Activated CD8-positive, alpha-beta memory T cell treated with anti-CD3 and anti-CD28 coated beads for 48 hours (primary cell): ENCODE measurements at regions not wholly inside any gene's neighbourhood (a gene's known extent, or its start where the extent isn't known, plus 50 kb on each side); places are given as distances from the start of the nearest gene placed in this dataset.
"Not testable (repeated sequence)": the region's sequence is repeated elsewhere in the genome, so short reads cannot be mapped to it uniquely, and the experiment has no call there.

Experiments used
- DNase-seq, 3 experiments: peaks; one replicate each; pipeline ENCODE4 v3.0.0-alpha.2; 2020; ENCODE audit warnings: low read depth in 2 of 3, low spot score in 2 of 3

DNA sequence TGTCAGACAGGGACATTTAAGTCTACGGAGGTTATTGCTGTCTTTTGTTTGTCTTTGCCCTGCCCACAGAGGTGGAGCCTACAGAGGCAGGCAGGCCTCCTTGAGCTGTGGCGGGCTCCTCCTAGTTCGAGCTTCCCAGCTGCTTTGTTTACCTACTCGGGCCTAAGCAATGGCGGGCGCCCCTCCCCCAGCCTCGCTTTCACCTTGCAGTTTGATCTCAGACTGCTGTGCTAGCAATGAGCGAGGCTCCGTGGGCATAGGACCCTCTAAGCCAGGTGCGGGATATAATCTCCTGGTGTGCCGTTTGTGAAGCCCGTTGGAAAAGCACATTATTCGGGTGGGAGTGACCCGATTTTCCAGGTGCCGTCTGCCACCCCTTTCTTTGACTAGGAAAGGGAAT, 125.0 kb downstream of the PRL start:
- not testable (repeated sequence) for DNase-seq

GRCh38 chr6:22173311-22173710, 123.5 kb downstream of the PRL start:
- DNase-seq: no peak

GRCh38 chr6:22180250-22180649, 116.6 kb downstream of the PRL start:
- not testable (repeated sequence) for DNase-seq

DNA sequence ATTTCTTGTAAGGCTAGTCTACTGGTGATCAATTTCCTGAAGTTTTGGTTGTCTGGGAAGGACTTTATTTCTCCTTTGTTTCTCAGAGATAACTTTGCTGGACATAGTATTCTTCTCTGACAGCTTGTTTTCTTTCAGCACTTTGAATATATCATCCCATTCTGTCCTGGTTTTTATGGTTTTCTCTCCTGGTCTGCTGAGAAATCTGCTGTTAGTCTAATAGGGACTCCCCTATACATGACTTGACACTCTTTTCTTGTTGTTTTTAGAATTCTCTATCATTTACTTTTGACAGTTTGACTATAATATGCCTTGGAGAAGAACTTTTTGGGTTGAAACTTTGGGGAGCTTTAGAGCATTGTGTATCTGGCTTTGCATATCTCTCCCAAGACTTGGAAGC, 112.5 kb downstream of the PRL start:
- no peak for DNase-seq

- DNase-seq: no peak
These were observed 106.9 kb downstream of the PRL start for GRCh38 chr6:22189946-22190345.

- no peak for DNase-seq
These were observed 102.5 kb downstream of the PRL start for GRCh38 chr6:22194188-22194921.

DNA sequence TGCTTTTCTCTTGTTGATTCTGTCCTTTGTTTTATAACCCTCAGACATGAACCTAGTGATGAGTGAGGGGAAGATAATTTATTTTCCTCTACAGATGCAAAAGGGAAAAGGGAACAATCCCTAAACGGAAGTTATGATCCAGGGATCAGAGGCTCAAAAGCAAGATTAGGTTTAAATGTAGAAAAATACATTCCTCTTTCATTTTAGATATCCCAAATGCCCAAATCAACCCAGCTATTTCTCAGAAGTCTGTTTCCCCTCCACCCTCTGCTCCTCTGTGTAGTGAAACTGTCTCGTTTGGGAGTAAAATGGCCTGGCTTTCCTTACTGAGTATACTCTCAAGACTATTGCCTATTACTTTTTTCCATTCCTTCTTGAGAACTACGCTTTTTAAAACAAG, 97.1 kb downstream of the PRL start:
- no peak for DNase-seq

GRCh38 chr6:22204153-22204552, 92.7 kb downstream of the PRL start:
- DNase-seq: no peak

DNA sequence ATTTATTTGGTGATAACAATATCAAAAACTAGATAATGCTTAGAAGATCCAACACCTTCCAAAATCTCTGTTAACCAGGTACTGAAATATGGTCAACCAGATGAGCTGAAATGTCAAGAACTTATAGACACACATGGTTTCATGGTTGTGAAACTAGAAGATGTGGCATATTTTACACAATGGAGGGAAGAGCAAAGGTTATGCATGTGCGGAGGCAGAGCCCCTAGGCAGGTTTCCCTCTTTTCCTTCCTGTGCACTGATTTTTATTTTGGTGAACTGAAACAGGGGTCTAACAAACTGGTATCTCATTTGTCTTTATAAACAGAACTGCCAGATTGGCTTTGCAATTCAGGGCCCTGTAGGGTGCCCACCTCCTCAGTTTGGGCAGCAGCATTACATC, 91.6 kb downstream of the PRL start:
- no peak for DNase-seq

DNA sequence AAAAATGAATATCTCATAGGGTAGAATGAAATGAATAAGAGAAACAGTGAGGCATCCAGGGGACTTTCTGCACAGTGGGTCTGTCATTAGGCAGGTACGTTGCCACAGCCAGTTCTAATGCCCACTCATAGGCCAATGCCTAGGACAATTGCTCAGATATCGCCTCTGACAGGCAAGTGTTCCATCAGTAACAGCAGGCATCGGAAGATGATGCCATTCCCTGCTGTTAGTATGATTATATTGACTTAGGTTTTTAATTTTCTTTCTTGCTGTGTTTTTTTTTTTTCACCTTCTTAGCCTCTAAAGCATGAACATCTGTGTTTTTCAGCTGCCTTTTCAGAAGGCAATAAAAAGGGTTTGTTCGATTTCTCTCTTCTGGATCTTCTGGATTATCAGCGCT, 90.7 kb downstream of the PRL start:
- DNase-seq: no peak

- no peak for DNase-seq
These were observed 88.8 kb downstream of the PRL start for GRCh38 chr6:22208026-22208425.

DNA sequence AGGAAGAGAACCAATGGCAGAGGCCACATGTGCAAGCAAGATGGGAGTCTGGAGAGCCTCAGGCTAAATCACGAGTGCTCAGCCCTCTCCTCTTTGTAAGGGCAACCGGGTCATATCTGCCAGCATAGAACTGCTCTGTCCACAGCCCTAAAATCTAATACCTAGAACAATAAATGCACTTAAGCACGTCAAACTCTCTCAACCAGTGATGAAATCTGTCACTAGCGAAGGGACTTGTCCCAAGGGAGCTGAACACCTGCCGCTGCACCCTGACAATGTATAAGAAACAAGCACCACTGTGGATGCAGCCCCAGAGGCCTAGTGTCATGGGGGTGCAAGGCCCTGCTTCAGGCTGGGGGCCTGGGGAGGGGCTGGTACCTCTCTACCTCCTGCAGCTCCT, 82.5 kb downstream of the PRL start:
- DNase-seq: no peak

GRCh38 chr6:22215474-22215873, 81.4 kb downstream of the PRL start:
- DNase-seq: not testable (repeated sequence)

GRCh38 chr6:22218410-22218809, 78.4 kb downstream of the PRL start:
- no peak for DNase-seq

DNA sequence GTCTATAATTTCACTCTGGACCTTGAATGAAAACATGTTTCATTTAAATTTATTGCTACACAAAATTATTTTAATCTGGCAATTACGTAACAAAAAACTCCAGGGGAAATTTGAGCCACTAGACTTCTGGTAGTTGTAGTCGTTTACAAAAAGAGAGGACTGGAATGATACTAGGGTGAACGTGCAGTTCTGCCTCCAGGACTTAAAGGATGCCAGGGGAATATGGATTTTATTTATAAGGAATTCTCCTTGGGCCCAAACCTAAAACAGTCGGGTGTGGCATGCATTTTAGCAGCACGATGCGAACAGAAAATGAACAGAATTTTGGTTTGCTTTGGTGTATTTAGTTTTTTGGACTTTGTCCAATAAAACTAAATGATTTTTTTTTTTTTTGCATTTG, 76.9 kb downstream of the PRL start:
- no peak for DNase-seq

GRCh38 chr6:22221211-22221610, 75.6 kb downstream of the PRL start:
- no peak for DNase-seq

GRCh38 chr6:22221630-22222029, 75.2 kb downstream of the PRL start:
- no peak for DNase-seq

- no peak for DNase-seq
These were observed 74.4 kb downstream of the PRL start for GRCh38 chr6:22222469-22222868.

GRCh38 chr6:22227824-22228610, 68.8 kb downstream of the PRL start:
- DNase-seq: no peak

GRCh38 chr6:22231050-22231449, 65.8 kb downstream of the PRL start:
- no peak for DNase-seq

- no peak for DNase-seq
These were observed 65.2 kb downstream of the PRL start for GRCh38 chr6:22231616-22232015.

GRCh38 chr6:22236626-22237414, 60.0 kb downstream of the PRL start:
- DNase-seq: no peak
